Adrenal gland (tissue), 9 donors: ENCODE measurements at regions not wholly inside any gene's neighbourhood (a gene's known extent, or its start where the extent isn't known, plus 50 kb on each side); places are given as distances from the start of the nearest gene placed in this dataset.

Experiments
- DNase-seq, 7 donors: peaks; one replicate each; pipeline ENCODE4 v3.0.0-alpha.2; 2019 to 2020
- H3K27ac ChIP-seq, 5 donors: fragments of 200-600 bp; sonication (generic) in 4 of 5; 1 replicate in 3 of 5; 2 replicates in 2 of 5; pipeline versions ENCODE4 v1.5.1 to v1.8.0; 2016 to 2020; ENCODE audit warnings: mild to moderate bottlenecking in 1 of 5
- H3K27me3 ChIP-seq: fragments of 200-600 bp; 2 replicates; pipeline ENCODE4 v1.8.0; 2021
- H3K36me3 ChIP-seq, 2 donors: fragments of 200-600 bp; replicated peaks in 1 of 2; 1 replicate in 1 of 2; 2 replicates in 1 of 2; pipeline versions ENCODE4 v1.5.1 to v1.8.0; 2018 to 2022
- H3K4me1 ChIP-seq, 2 donors: fragments of 200-600 bp; replicated peaks in 1 of 2; 1 replicate in 1 of 2; 2 replicates in 1 of 2; pipeline versions ENCODE4 v1.5.1 to v1.8.0; 2018 to 2021
- H3K4me3 ChIP-seq, 4 donors: fragments of 200-600 bp; sonication (generic) in 3 of 4; one replicate each; pipeline ENCODE4 v1.5.1; 2016 to 2018
- H3K9me3 ChIP-seq, 3 donors: fragments of 200-600 bp; sonication (generic) in 1 of 3; replicated peaks in 1 of 3; 1 replicate in 2 of 3; 2 replicates in 1 of 3; pipeline versions ENCODE4 v1.5.1 to v1.8.0; 2016 to 2021
- CTCF ChIP-seq, 6 experiments: fragments of 450-650 bp in 4 of 6; fragments of 200-600 bp in 2 of 6; sonication (generic) in 1 of 6; IDR thresholded peaks; 1 replicate in 5 of 6; 2 replicates in 1 of 6; pipeline versions ENCODE4 v1.5.1 to v1.8.0; 2016 to 2021; ENCODE audit warnings: antibody characterized with exemption in 6 of 6, mild to moderate bottlenecking in 2 of 6, moderate library complexity in 1 of 6
- POLR2A ChIP-seq, 2 donors: fragments of 450-650 bp; IDR thresholded peaks; one replicate each; pipeline ENCODE4 v1.6.1; 2017; ENCODE audit warnings: antibody characterized with exemption in 2 of 2, mild to moderate bottlenecking in 2 of 2, moderate library complexity in 1 of 2
- WGBS, 4 donors: extraction: QIAGEN DNeasy Blood & Tissue Kit in 2 of 4; methylation state at CpG; one replicate each; pipeline versions ENCODE4 v1.1.5 to v1.1.7; 2013 to 2017; 5-methylcytosine and 5-hydroxymethylcytosine counted together
- intact Hi-C, 2 donors: fragments of 100-400 bp; cut with DNase I; formaldehyde crosslinking; loops; one replicate each; pipeline versions ENCODE4 v1.14.1 to v1.15.0; 2022 to 2023
- donor health status: healthy with polysubstance abuse.
- donor health status: Bipolar disorder and iron deficiency.
- donor health status: DM: yes; HTN: yes; CAD: no.
- donor health status: DM: no; HTN: no; CAD: no.
- donor health status: DM: no; HTN: no; CAD: no.

GRCh38 chr18:67279988-67280387, 236.5 kb downstream of the DSEL start:
- Histone ChIP-seq H3K27me3 (no peaks in the 10 kb centered on the region), H3K4me1 (no peaks in the 10 kb centered on the region), H3K36me3 (no peaks in the 10 kb centered on the region), H3K9me3 (no peaks in the 10 kb centered on the region), H3K4me3 (no peak overlapping the region), H3K27ac (no peak overlapping the region)
- DNase-seq = no peak
- no peak for TF ChIP-seq POLR2A (IDR thresholded peaks at IDR 0.05)
- TF ChIP-seq CTCF (IDR thresholded peaks at IDR 0.05) = no peak
- intact Hi-C loops = no loop called here
- WGBS, 4 donors = 46 to 89% (median 62%) methylated on average over 3 of the region's 3 CpGs

GRCh38 chr18:67278984-67279383, 237.5 kb downstream of the DSEL start:
- H3K4me1 ChIP-seq = no peaks in the 10 kb centered on the region
- no peak for DNase-seq
- no peak overlapping the region for H3K27ac ChIP-seq
- no peaks in the 10 kb centered on the region for H3K36me3 ChIP-seq
- intact Hi-C loops = no loop called here
- WGBS, 4 donors = 74 to 89% (median 83%) methylated on average over 2 of the region's 2 CpGs
- H3K4me3 ChIP-seq = no peak overlapping the region
- TF ChIP-seq CTCF (IDR thresholded peaks at IDR 0.05) (no peak), POLR2A (IDR thresholded peaks at IDR 0.05) (no peak)
- no peaks in the 10 kb centered on the region for H3K9me3 ChIP-seq
- H3K27me3 ChIP-seq = no peaks in the 10 kb centered on the region

- TF ChIP-seq POLR2A (IDR thresholded peaks at IDR 0.05) (no peak), CTCF (IDR thresholded peaks at IDR 0.05) (no peak)
- H3K9me3 ChIP-seq = no peaks in the 10 kb centered on the region
- no peaks in the 10 kb centered on the region for H3K27me3 ChIP-seq
- DNase-seq = no peak
- 51 to 62% (median 57%) methylated on average over 4 of the region's 4 CpGs for WGBS, 4 donors
- no peak overlapping the region for H3K27ac ChIP-seq
- H3K4me3 ChIP-seq = no peak overlapping the region
- intact Hi-C loops = no loop called here
- H3K4me1 ChIP-seq = no peaks in the 10 kb centered on the region
- no peaks in the 10 kb centered on the region for H3K36me3 ChIP-seq
These were observed 239.9 kb downstream of the DSEL start for GRCh38 chr18:67276638-67277037.

GRCh38 chr18:67273288-67273687, 243.2 kb downstream of the DSEL start:
- H3K9me3 ChIP-seq = no peaks in the 10 kb centered on the region
- intact Hi-C loops = no loop called here
- TF ChIP-seq CTCF (IDR thresholded peaks at IDR 0.05) = no peak
- no peak for TF ChIP-seq POLR2A (IDR thresholded peaks at IDR 0.05)
- 66 to 85% (median 69%) methylated on average over 5 of the region's 5 CpGs for WGBS, 4 donors
- no peaks in the 10 kb centered on the region for H3K36me3 ChIP-seq
- no peak overlapping the region for H3K4me3 ChIP-seq
- no peaks in the 10 kb centered on the region for H3K27me3 ChIP-seq
- no peaks in the 10 kb centered on the region for H3K4me1 ChIP-seq
- H3K27ac ChIP-seq = no peak overlapping the region
- no peak for DNase-seq
